Frontal cortex (tissue), 3 donors: ENCODE measurements at regions not wholly inside any gene's neighbourhood (a gene's known extent, or its start where the extent isn't known, plus 50 kb on each side); places are given as distances from the start of the nearest gene placed in this dataset.
"Not testable (repeated sequence)": the region's sequence is repeated elsewhere in the genome, so short reads cannot be mapped to it uniquely, and the experiment has no call there.

ENCODE experiments used
- DNase-seq, 2 donors: peaks; one replicate each; pipeline ENCODE4 v3.0.0; 2012; ENCODE audit warnings: low spot score in 2 of 2
- FAIRE-seq: peaks from 2 replicates; lab custom pipeline; 2012; peaks lifted over from hg19 to GRCh38; lab: Jason Lieb, UNC
- donor health status: control.
- donor health status: control.
- donor health status: control.

GRCh38 chr2:37797081-37797480 lies 125.6 kb upstream of the CDC42EP3 start:
- no peak for DNase-seq
- no peak for FAIRE-seq

GRCh38 chr2:37798315-37799005 lies 126.6 kb upstream of the RMDN2 start:
- no peak for FAIRE-seq
- no peak for DNase-seq

GRCh38 chr2:37800176-37800858 lies 124.8 kb upstream of the RMDN2 start:
- FAIRE-seq (no peak), DNase-seq (no peak)

GRCh38 chr2:37802211-37802752 lies 122.8 kb upstream of the RMDN2 start:
- no peak for DNase-seq
- FAIRE-seq: no peak

- no peak for DNase-seq
- no peak for FAIRE-seq
Observed at GRCh38 chr2:37802899-37803379, 122.1 kb upstream of the RMDN2 start.

- not testable (repeated sequence) for FAIRE-seq, DNase-seq
Observed at GRCh38 chr2:37806004-37806403, 119.1 kb upstream of the RMDN2 start.

GRCh38 chr2:37809525-37809924 lies 115.6 kb upstream of the RMDN2 start:
- FAIRE-seq: no peak
- no peak for DNase-seq

- FAIRE-seq: no peak
- no peak for DNase-seq
Observed at GRCh38 chr2:37809931-37810570, 115.0 kb upstream of the RMDN2 start.

- DNase-seq (no peak), FAIRE-seq (no peak)
Observed at GRCh38 chr2:37812414-37812813, 112.7 kb upstream of the RMDN2 start.

- no peak for FAIRE-seq
- no peak for DNase-seq
Observed at GRCh38 chr2:37812941-37813730, 112.0 kb upstream of the RMDN2 start.

GRCh38 chr2:37816036-37816435 lies 109.1 kb upstream of the RMDN2 start:
- FAIRE-seq: no peak
- no peak for DNase-seq

GRCh38 chr2:37816686-37817085 lies 108.4 kb upstream of the RMDN2 start:
- no peak for FAIRE-seq
- no peak for DNase-seq

GRCh38 chr2:37819186-37819585 lies 105.9 kb upstream of the RMDN2 start:
- DNase-seq (no peak), FAIRE-seq (no peak)

- FAIRE-seq (no peak), DNase-seq (no peak)
Observed at GRCh38 chr2:37820471-37820986, 104.6 kb upstream of the RMDN2 start.

GRCh38 chr2:37825586-37825985 lies 99.5 kb upstream of the RMDN2 start:
- FAIRE-seq: no peak
- DNase-seq: no peak

GRCh38 chr2:37826611-37827010 lies 98.5 kb upstream of the RMDN2 start:
- FAIRE-seq (no peak), DNase-seq (no peak)

GRCh38 chr2:37827455-37827854 lies 97.6 kb upstream of the RMDN2 start:
- DNase-seq (no peak), FAIRE-seq (no peak)

- no peak for FAIRE-seq
- no peak for DNase-seq
Observed at GRCh38 chr2:37827911-37828511, 97.1 kb upstream of the RMDN2 start.

GRCh38 chr2:37829202-37829601 lies 95.9 kb upstream of the RMDN2 start:
- FAIRE-seq (no peak), DNase-seq (no peak)
